HepG2 (cell line): ENCODE measurements at regions not wholly inside any gene's neighbourhood (a gene's known extent, or its start where the extent isn't known, plus 50 kb on each side); places are given as distances from the start of the nearest gene placed in this dataset.

ENCODE experiments used
- ATAC-seq: fragments of 200-7000 bp; cut with Tn5 transposase; 3 replicates; pipeline ENCODE4 v1.9.1; 2020; ENCODE audit warnings: mild to moderate bottlenecking, moderate library complexity
- BruUV-seq: library from RNA; stranded (reverse); fragments of 400-500 nt; replicated peaks from 2 replicates; lab custom pipeline; 2021; lab: Mats Ljungman, UMichigan
- CTCF ChIA-PET: fragments of 300-600 bp; formaldehyde crosslinking; extraction: SDS; loops from one replicate; lab custom pipeline; 2021; ENCODE audit warnings: low total read pairs, inconsistent platforms, low intra/inter-chr PET ratio; lab: Yijun Ruan, JAX
- POLR2A ChIA-PET: fragments of 350-600 bp; sonication (Branson Sonifier 250); formaldehyde crosslinking; loops from one replicate; lab custom pipeline; 2020; ENCODE audit warnings: antibody characterized with exemption, inconsistent platforms; lab: Yijun Ruan, JAX
- DNase-seq: peaks from one replicate; pipeline ENCODE4 v3.0.0-alpha.2; 2015; ENCODE audit warnings: low spot score
- FAIRE-seq: peaks from 3 replicates; lab custom pipeline; 2011; peaks lifted over from hg19 to GRCh38; lab: Jason Lieb, UNC
- H2AFZ ChIP-seq: one replicate; pipeline ENCODE4 v1.6.1; 2011; ENCODE audit warnings: low read length, inconsistent platforms
- H3K27ac ChIP-seq: fragments of 300-600 bp; 3 replicates; pipeline ENCODE4 v1.8.0; 2011; ENCODE audit warnings: mixed run types, mild to moderate bottlenecking, mixed read lengths, low read length, inconsistent platforms; ENCODE audit not compliant: insufficient read depth; ENCODE audit errors: extremely low read length
- H3K27me3 ChIP-seq, 2 experiments: fragments of 200-600 bp in 1 of 2; 2 replicates in 1 of 2; 3 replicates in 1 of 2; pipeline versions ENCODE4 v1.6.0 to v1.8.0; 2011; ENCODE audit warnings: low read length in 2 of 2, mild to moderate bottlenecking in 2 of 2, moderate library complexity in 2 of 2, inconsistent platforms in 1 of 2; ENCODE audit not compliant: insufficient read depth in 2 of 2, control insufficient read depth in 1 of 2
- H3K36me3 ChIP-seq, 2 experiments: fragments of 200-600 bp in 1 of 2; replicated peaks in 1 of 2; 2 replicates in 1 of 2; 3 replicates in 1 of 2; pipeline versions ENCODE4 v1.5.1 to v1.8.0; 2011; ENCODE audit warnings: low read length in 2 of 2, inconsistent platforms in 1 of 2; ENCODE audit not compliant: insufficient read depth in 2 of 2, control insufficient read depth in 1 of 2
- H3K4me1 ChIP-seq: 2 replicates; pipeline ENCODE4 v1.5.1; 2012; ENCODE audit warnings: low read length, inconsistent platforms; ENCODE audit not compliant: insufficient read depth
- H3K4me2 ChIP-seq: 2 replicates; pipeline ENCODE4 v1.6.0; 2011; ENCODE audit warnings: low read depth, low read length, inconsistent platforms
- H3K4me3 ChIP-seq, 3 experiments: fragments of 200-600 bp in 1 of 3; sonication (generic), shearing (Covaris generic) in 1 of 3; replicated peaks in 1 of 3; 2 replicates each; pipeline ENCODE4 v1.5.1; 2011 to 2016; ENCODE audit warnings: low read length in 3 of 3, inconsistent platforms in 2 of 3, low read depth in 2 of 3, mild to moderate bottlenecking in 2 of 3, control low read depth in 1 of 3, mixed read lengths in 1 of 3; ENCODE audit not compliant: insufficient read depth in 1 of 3
- H3K79me2 ChIP-seq: one replicate; pipeline ENCODE4 v1.6.1; 2011; ENCODE audit warnings: low read length, inconsistent platforms; ENCODE audit not compliant: insufficient read depth
- H3K9ac ChIP-seq: 2 replicates; pipeline ENCODE4 v1.6.0; 2011; ENCODE audit warnings: mild to moderate bottlenecking, low read depth, low read length, inconsistent platforms; ENCODE audit not compliant: insufficient read depth
- H3K9me3 ChIP-seq: 2 replicates; pipeline ENCODE4 v1.5.1; 2012; ENCODE audit warnings: mild to moderate bottlenecking, low read length
- H4K20me1 ChIP-seq: 2 replicates; pipeline ENCODE4 v1.6.0; 2011; ENCODE audit warnings: inconsistent platforms, mild to moderate bottlenecking, low read length, moderate library complexity; ENCODE audit not compliant: insufficient read depth
- ARNT2 ChIP-seq: sonication (generic); formaldehyde crosslinking; IDR thresholded peaks from 2 replicates; pipeline ENCODE4 v1.8.0; 2022; ENCODE audit warnings: mild to moderate bottlenecking, low read depth, missing genetic modification reagents, moderate library complexity
- FOXM1 ChIP-seq: sonication (generic); formaldehyde crosslinking; IDR thresholded peaks from 2 replicates; pipeline ENCODE4 v1.5.0; 2020; ENCODE audit warnings: missing genetic modification reagents
- ISX ChIP-seq: sonication (generic); formaldehyde crosslinking; conservative IDR thresholded peaks from 2 replicates; pipeline ENCODE4 v1.5.0; 2020; ENCODE audit warnings: missing genetic modification reagents
- NR2F6 ChIP-seq, 2 experiments: IDR thresholded peaks; 2 replicates each; pipeline ENCODE4 v1.6.1; 2016; ENCODE audit warnings: antibody characterized with exemption in 1 of 2, mild to moderate bottlenecking in 1 of 2
- RFX5 ChIP-seq: IDR thresholded peaks from 2 replicates; pipeline ENCODE4 v1.6.1; 2011; ENCODE audit warnings: low read depth, low read length, improper control_type of control experiment
- WIZ ChIP-seq: sonication (generic); formaldehyde crosslinking; IDR thresholded peaks from 2 replicates; pipeline ENCODE4 v1.5.1; 2020; ENCODE audit warnings: mild to moderate bottlenecking, missing genetic modification reagents
- ZNF138 ChIP-seq: sonication (generic); formaldehyde crosslinking; IDR thresholded peaks from 2 replicates; pipeline ENCODE4 v1.5.0; 2020; ENCODE audit warnings: mild to moderate bottlenecking, low read depth, missing genetic modification reagents
- ZNF180 ChIP-seq: sonication (generic); formaldehyde crosslinking; IDR thresholded peaks from 2 replicates; pipeline ENCODE4 v1.4.0; 2020; ENCODE audit warnings: low read depth, missing genetic modification reagents, borderline replicate concordance
- ZNF317 ChIP-seq: sonication (generic); formaldehyde crosslinking; IDR thresholded peaks from 2 replicates; pipeline ENCODE4 v1.5.0; 2020; ENCODE audit warnings: mild to moderate bottlenecking, missing genetic modification reagents
- ZNF737 ChIP-seq: sonication (generic); formaldehyde crosslinking; IDR thresholded peaks from 2 replicates; pipeline ENCODE4 v1.5.0; 2020; ENCODE audit warnings: missing genetic modification reagents, mild to moderate bottlenecking, borderline replicate concordance
- ZSCAN12 ChIP-seq: sonication (generic); formaldehyde crosslinking; IDR thresholded peaks from 2 replicates; pipeline ENCODE4 v1.9.0; 2021; ENCODE audit warnings: mild to moderate bottlenecking, missing genetic modification reagents
- WGBS: methylation state at CpG from one replicate; pipeline ENCODE4 v1.1.6; 2017; ENCODE audit warnings: low lambda C conversion rate; 5-methylcytosine and 5-hydroxymethylcytosine counted together
- in situ Hi-C: cut with HindIII; loops from 2 replicates; pipeline ENCODE4 v1.10.0; 2017; ENCODE audit warnings: low pct_unique_long_range_greater_than_20kb; ENCODE audit not compliant: extremely low pct_ligation_motif_present
- intact Hi-C: fragments of 100-400 bp; cut with micrococcal nuclease; formaldehyde crosslinking; loops from one replicate; pipeline ENCODE4 v1.10.0; 2022; ENCODE audit not compliant: unreplicated experiment
- TF ChIP-seq, protein P1 (sequence below): sonication (generic); formaldehyde crosslinking; IDR thresholded peaks from 2 replicates; pipeline ENCODE4 v1.4.0; 2020; ENCODE audit warnings: mild to moderate bottlenecking, missing genetic modification reagents
- TF ChIP-seq, protein P2 (sequence below): sonication (generic); formaldehyde crosslinking; IDR thresholded peaks from 2 replicates; pipeline ENCODE4 v1.4.0; 2020; ENCODE audit warnings: missing genetic modification reagents
- TF ChIP-seq, protein P3 (sequence below): sonication (generic); formaldehyde crosslinking; IDR thresholded peaks from 2 replicates; pipeline ENCODE4 v1.9.0; 2021; ENCODE audit warnings: missing genetic modification reagents, borderline replicate concordance

DNA sequence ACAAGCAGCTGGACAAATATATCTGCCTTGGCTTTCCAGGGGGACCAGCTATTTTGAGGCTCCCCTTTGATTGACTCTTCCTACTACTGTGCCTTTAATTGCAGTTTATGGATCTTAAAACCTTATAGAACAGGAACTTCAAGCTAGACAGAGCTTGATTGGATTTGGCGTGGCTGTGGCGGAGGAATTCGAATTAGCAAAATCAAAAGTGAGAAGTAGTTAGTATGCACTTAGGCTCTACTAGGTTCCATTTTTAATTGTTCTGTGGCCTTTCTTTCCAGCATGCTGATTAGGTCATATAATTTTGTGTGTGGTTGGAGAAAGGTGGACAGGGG, 248.0 kb downstream of the HIVEP2 start:
- FAIRE-seq (no peak), DNase-seq (no peak), ATAC-seq (no peak)
- Histone ChIP-seq H3K9ac (no peak overlapping the region), H4K20me1 (no peaks in the 10 kb centered on the region), H3K4me2 (no peak overlapping the region), H3K27ac (no peak overlapping the region), H3K9me3 (no peaks in the 10 kb centered on the region), H3K27me3 (peaks cover 2 to 23% of the 10 kb centered on the region in 2 experiments; a peak in 4 of 5 replicates), H2AFZ (no peak overlapping the region), H3K4me3 (no peak overlapping the region), H3K4me1 (peaks cover 20% of the 10 kb centered on the region), H3K36me3 (no peaks in the 10 kb centered on the region), H3K79me2 (no peaks in the 10 kb centered on the region)
- intact Hi-C loops (loop anchor here (5.0 kb wide), 1 partner anchor 230 kb away; no protein-coding TSS in a partner anchor), in situ Hi-C loops (no loop called here)
- 79% methylated on average over 3 of the region's 3 CpGs for WGBS
- CTCF ChIA-PET: no interaction called here
- no TSS peak for BruUV-seq
- TF ChIP-seq, protein P1, sequence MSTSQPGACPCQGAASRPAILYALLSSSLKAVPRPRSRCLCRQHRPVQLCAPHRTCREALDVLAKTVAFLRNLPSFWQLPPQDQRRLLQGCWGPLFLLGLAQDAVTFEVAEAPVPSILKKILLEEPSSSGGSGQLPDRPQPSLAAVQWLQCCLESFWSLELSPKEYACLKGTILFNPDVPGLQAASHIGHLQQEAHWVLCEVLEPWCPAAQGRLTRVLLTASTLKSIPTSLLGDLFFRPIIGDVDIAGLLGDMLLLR (CRISPR knock-in tag): no peak
- TF ChIP-seq ISX (no peak), ZSCAN12 (CRISPR knock-in tag) (no peak), RFX5 (no peak), ZNF138 (no peak), ZNF317 (CRISPR knock-in tag) (no peak), WIZ (CRISPR knock-in tag) (no peak), NR2F6 (IDR thresholded peaks at IDR 0.05) (no peak), NR2F6 (CRISPR knock-in tag; IDR thresholded peaks at IDR 0.05) (no peak), ARNT2 (no peak), ZNF737 (CRISPR knock-in tag) (no peak), FOXM1 (CRISPR knock-in tag) (no peak), ZNF180 (CRISPR knock-in tag) (no peak)
- TF ChIP-seq, protein P2, sequence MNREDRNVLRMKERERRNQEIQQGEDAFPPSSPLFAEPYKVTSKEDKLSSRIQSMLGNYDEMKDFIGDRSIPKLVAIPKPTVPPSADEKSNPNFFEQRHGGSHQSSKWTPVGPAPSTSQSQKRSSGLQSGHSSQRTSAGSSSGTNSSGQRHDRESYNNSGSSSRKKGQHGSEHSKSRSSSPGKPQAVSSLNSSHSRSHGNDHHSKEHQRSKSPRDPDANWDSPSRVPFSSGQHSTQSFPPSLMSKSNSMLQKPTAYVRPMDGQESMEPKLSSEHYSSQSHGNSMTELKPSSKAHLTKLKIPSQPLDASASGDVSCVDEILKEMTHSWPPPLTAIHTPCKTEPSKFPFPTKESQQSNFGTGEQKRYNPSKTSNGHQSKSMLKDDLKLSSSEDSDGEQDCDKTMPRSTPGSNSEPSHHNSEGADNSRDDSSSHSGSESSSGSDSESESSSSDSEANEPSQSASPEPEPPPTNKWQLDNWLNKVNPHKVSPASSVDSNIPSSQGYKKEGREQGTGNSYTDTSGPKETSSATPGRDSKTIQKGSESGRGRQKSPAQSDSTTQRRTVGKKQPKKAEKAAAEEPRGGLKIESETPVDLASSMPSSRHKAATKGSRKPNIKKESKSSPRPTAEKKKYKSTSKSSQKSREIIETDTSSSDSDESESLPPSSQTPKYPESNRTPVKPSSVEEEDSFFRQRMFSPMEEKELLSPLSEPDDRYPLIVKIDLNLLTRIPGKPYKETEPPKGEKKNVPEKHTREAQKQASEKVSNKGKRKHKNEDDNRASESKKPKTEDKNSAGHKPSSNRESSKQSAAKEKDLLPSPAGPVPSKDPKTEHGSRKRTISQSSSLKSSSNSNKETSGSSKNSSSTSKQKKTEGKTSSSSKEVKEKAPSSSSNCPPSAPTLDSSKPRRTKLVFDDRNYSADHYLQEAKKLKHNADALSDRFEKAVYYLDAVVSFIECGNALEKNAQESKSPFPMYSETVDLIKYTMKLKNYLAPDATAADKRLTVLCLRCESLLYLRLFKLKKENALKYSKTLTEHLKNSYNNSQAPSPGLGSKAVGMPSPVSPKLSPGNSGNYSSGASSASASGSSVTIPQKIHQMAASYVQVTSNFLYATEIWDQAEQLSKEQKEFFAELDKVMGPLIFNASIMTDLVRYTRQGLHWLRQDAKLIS: no peak
- TF ChIP-seq, protein P3, sequence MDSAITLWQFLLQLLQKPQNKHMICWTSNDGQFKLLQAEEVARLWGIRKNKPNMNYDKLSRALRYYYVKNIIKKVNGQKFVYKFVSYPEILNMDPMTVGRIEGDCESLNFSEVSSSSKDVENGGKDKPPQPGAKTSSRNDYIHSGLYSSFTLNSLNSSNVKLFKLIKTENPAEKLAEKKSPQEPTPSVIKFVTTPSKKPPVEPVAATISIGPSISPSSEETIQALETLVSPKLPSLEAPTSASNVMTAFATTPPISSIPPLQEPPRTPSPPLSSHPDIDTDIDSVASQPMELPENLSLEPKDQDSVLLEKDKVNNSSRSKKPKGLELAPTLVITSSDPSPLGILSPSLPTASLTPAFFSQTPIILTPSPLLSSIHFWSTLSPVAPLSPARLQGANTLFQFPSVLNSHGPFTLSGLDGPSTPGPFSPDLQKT (CRISPR knock-in tag): no peak
- POLR2A ChIA-PET: no interaction called here
